ENCODE measurements at regions not wholly inside any gene's neighbourhood (a gene's known extent, or its start where the extent isn't known, plus 50 kb on each side); places are given as distances from the start of the nearest gene placed in this dataset.
"Not testable (repeated sequence)": the region's sequence is repeated elsewhere in the genome, so short reads cannot be mapped to it uniquely, and the experiment has no call there.

DNA sequence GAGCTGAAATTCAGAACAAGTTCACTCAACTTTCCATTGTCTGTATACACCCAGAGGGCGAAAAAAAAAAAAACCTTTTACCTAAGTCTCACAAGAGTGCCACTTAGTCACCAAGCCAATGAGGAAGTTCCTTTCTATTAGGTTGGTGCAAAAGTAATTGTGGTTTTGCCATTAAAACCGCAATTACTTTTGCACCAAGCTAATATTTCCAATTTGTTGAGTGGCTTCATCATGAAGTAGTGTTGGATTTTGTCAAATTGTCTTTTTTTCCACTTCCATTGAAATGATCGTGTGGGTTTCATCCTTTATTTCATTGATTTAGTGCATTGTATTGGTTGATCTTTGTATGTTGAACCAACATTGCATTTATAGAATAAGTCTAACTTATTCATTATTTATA lies 253.9 kb downstream of the ZIC4 start:
- DNase-seq = peak in 1 of 3 experiments; percentile 17

DNA sequence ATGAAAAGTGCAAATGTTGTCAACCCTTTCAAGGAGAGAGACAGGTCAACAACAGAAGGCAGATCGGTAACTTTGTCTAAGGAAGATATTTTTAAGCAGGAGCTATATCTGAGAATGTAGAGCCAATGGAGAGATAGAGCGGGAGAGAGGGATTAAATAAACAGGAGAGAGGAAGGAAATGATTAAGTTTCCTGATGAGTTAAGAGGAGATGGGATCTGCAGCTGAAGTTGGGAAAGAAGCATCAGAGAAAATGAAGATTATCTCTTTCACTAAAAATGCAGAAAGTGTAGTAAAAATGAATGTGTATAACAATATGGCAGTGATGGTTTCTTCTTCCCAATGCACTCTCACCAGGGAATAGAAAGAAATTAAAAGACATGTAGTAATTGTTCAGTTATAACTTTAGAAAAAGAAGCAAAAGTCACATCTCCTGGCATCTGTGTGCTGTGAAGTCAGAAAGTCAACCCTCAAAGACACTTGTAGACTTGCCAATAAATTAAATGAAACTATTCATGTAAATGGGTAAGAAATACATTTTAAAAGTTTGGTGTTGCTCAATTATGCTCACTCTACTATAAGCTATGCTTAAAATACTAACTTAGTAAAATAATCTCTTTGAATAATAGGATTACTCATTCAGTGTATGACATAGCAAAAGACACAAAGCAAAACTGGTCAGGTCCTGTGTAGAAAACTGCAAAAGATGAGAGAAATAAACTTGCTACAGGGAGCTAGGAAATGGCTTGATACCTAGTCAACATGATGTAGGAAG lies 264.6 kb downstream of the ZIC4 start:
- no peak for DNase-seq

DNA sequence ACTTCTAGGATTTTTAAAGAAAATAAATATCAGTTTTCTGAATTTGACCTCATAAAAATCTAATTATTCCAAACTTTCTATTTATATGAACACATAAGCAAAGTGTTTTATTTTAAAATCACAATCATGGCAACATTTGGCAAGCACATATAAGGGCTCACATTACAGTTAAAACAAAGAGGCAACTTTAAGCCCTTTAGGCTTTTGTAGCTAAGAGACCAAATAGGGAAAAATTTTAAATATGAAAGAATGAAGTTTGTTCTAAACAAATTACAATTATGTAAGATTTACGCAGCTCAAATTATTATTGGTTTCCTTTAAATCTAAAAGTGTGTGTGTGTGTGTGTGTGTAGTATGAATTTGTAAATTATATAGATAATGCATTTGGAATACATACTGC lies 267.0 kb downstream of the ZIC4 start:
- no peak for DNase-seq

GRCh38 chr3:147132168-147132567 lies 274.2 kb downstream of the ZIC4 start:
- no peak for DNase-seq

DNA sequence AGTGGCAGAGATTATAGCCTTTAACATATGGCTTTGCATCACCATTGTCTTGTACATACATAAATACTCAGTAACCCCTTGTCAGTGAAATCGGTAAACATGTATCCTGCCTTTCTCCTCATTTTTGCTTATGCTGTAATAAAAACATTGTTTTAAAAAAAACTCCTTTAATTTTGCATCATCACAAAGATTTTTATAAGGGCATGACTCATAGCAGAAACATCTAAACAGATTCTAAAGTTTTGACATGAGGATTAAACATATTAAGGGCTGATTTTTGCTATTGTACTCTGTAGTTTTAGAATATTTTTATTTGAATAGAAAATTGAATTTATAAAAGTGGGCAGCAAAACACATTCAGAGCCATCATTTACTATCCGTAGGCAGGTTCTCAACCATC lies 275.9 kb downstream of the ZIC4 start:
- no peak for DNase-seq

GRCh38 chr3:147129665-147130064 lies 276.7 kb downstream of the ZIC4 start:
- no peak for DNase-seq

- no peak for DNase-seq
Observed at GRCh38 chr3:147122350-147122749, 284.0 kb downstream of the ZIC4 start.

DNA sequence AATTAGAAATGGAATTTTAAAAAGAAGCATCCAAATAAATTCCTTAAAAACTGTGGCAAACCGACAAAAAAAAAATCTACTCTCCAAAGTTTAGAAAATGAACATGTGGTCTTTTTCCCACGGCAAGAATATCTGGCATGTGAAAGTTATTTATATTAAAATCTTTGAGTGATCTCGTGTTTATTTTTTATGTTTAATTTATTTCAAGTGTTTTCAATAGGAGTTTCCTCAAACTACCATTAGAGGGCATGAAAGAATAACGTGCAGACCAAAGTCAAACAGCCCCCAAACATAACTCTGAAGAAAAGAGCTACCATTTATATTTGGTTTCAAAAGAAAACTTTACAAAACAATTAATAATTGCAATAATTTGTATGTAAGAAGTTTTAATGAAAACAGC lies 286.4 kb downstream of the ZIC4 start:
- peak in 2 of 3 experiments; percentile 6 to 61 for DNase-seq

DNA sequence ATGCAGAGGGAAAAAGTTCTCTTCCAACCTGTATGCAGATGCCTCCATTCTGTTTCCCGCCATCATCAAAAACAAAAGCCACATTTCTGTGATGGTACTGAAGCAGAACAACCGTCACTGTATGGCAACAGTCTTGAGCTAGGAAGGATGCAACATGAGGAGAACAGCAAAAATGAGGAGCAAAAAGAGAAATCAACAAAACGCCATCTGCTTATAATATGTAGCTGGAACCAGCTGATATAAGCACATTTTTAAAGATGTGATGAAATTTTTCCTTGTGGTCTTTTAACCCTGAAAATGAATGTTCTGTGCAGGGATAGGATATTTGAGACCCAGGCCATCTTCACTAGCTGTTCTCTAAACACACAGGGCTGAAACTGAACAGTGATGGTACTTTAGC lies 287.0 kb downstream of the ZIC4 start:
- no peak for DNase-seq

DNA sequence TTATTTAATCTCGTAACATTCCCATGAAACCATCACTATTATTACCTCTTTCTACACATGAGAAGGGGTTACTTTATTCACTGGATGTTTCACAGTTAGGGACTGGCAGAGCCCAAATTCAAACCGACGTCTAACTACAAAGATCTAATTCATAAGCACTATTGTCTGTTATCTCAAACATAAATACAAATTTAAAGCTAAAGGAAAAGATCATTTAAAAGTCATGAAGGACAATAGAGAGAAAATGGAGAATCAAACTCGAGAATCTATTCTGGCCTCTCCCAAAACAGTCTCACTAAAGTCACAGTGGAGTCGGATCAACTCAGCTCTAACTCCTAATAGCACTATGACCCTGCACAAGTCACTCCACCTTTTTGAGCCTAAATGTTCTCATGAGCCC lies 287.7 kb downstream of the ZIC4 start:
- no peak for DNase-seq

- DNase-seq = no peak
Observed at GRCh38 chr3:147117631-147118030, 288.7 kb downstream of the ZIC4 start.

DNA sequence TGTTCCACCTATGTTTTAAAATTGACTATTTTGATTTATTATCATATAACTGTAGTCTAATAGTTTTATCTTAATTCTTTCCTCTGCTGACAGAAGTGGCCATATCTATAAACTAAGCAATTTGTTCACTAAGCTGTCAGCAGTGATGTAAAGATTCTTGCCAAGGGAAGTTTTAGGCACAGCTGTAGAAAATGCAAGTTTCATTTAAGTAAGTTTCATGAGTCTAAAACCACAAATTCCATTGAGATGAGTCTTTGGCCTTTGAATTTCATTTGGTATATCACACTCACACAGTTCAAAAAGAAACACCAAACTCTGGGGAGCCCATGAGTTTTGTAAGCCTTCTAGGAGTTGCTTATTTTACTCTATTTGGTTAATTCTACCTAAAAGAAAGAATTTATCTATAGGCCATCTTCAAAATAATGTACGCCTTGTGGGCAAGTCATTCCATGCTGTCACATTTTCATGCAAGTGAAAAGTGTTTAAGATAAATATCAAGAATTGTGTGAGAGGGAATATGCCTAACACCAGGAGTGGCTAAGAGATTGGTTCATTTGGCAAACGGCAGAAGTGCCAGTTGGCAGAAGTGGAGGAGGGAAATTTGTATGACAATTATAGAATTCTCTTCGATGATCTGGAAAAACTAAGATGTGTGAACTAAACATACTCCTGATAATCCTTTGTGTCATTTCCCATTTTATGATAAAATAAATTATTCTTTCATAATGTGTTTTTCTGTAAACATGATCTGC lies 292.9 kb downstream of the ZIC4 start:
- DNase-seq = no peak

DNA sequence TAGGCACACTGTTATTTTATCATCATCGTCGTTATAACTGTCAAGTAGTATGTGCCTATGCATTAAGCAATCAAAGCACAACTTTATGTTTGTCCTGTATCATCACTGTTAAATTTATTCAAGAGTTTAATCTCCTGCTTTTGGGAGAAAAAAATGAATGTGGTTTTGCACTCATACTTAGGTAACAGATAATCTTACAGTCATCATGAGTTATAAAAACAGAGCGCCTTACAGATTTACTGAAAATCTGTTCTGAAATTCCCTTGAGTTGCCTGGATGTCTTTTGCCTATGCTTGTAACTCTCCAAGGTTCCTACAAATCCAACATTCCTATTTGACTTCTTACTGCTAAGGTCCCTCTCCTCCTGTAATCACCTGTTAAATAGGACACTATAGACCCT lies 307.3 kb downstream of the ZIC4 start:
- DNase-seq = no peak

- no peak for DNase-seq
Observed at GRCh38 chr3:147090461-147090860, 315.9 kb downstream of the ZIC4 start.

DNA sequence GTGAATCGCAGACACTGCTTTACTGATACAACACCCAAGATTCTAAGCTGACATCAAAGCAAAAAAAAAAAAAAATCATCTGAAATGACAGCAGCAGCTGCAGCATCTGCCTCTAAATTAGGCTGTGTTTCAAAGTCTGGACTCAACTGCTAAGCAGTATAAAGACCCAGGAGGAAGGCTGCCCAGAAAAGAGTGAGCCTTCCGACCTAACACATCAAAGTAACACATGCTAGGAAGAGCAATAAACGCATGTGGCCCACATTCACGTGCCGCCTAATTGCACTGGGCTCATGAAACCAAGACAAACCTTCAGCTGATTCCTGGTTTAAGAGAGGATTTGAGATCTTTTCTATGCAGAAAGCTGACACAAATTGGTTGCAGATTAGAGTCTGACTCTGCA lies 317.1 kb downstream of the ZIC4 start:
- DNase-seq = no peak

DNA sequence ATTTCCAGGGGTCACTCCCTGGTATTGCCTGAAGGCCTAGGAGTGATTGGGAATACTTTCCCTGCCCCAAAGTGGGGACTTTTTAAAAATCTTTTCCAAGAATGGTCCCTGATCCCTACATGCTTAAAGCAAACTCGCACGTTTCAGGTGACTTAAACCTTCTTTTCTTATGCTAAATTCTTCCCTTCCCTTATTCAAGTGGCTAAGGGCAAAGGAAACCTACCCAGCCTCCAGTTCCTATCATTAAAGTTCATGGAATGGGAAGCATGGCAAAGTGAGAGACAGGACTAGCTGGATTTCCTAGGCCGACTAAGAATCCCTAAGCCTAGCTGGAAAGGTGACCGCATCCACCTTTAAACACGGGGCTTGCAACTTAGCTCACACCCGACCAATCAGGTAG lies 346.8 kb downstream of the ZIC4 start:
- not testable (repeated sequence) for DNase-seq

- DNase-seq = no peak
Observed at GRCh38 chr3:147049821-147050220, 356.5 kb downstream of the ZIC4 start.

DNA sequence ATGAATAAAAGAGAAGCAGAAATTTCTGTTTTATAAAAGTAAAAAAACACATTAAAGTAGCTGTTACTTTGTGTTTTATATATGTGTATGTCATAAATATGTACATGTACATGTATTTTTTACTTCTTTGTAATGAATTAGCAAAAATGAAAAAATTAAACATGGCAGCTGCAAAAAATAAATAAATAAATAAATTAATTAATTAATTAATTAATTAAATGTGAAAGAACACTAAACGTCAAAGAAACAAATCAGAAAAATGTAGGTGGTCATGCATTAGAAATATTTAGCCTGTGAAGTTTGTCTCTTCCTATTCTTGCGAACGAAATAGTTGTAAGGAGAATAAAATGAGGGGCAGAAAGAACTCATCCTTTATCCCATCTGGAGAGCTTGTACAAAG lies 357.0 kb downstream of the ZIC4 start:
- DNase-seq = no peak

- DNase-seq = no peak
Observed at GRCh38 chr3:147046916-147047315, 359.4 kb downstream of the ZIC4 start.

DNA sequence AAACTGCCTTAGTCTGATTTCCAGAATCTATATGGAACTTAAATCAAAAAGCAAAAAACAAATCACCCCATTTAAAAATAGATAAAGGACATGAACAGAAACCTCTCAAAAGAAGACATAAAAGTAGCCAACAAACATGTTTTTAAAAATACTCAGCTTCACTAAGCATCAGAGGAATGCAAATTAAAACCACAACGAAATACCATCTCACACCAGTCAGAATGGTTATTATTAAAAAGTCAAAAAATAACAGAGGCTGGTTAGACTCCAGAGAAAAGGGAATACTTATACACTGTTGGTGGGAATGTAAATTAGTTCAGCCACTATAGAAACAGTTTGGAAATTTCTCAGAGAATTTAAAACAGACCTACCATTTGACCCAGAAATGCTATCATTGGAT lies 367.9 kb downstream of the ZIC4 start:
- DNase-seq = no peak

GRCh38 chr3:147034359-147034758 lies 372.0 kb downstream of the ZIC4 start:
- DNase-seq = no peak

DNA sequence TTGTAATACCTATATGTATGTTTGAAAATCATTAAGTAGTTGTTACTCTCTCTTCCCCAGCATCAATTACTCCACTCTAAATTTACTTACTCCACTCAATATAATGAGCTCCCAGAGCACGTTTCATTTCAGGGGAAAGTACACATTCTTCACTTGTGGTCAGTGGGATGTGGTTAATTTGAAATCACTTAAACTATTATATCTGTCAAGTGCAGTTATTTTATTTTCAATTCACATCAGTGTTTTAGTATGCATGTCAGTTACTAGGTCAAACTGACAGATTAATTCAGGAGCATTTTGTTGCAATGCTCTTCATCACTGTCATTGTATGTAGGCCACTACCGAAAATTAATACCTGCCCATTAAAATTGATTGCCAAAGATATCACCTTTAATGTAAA lies 376.1 kb downstream of the ZIC4 start:
- DNase-seq = peak in 1 of 3 experiments; percentile 76

DNA sequence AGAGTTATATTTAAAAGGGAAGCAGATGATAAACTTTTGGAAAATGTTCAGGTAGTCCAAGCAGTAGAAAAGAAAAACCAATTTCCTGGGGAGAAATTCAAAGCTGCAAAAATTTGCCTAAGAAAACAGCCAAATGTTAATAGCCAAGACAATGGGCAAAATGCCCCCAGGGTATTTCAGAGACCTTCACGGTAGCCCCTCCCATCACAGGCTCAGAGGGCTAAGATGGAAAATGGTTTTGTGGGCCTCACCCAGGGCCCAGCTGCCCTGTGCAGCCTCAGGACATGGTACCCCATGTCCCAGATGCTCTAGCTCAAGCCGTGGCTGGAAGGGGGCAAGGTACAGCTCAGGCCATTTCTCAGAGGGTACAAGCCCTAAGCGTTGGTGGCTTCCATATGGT lies 391.0 kb downstream of the ZIC4 start:
- DNase-seq = no peak

GRCh38 chr3:147008886-147009285 lies 397.5 kb downstream of the ZIC4 start:
- DNase-seq = no peak

- DNase-seq = no peak
Observed at GRCh38 chr3:147008458-147008857, 397.9 kb downstream of the ZIC4 start.

Data from NCI-H1417 (cell line).